Inflammatory macrophage treated with lipopolysaccharide for 1 hour (primary cell): ENCODE measurements at regions not wholly inside any gene's neighbourhood (a gene's known extent, or its start where the extent isn't known, plus 50 kb on each side); places are given as distances from the start of the nearest gene placed in this dataset.
"Not testable (repeated sequence)": the region's sequence is repeated elsewhere in the genome, so short reads cannot be mapped to it uniquely, and the experiment has no call there.

ENCODE experiments used
- DNase-seq, 2 donors: peaks; one replicate each; pipeline ENCODE4 v3.0.0-alpha.2; 2020 to 2022

GRCh38 chr2:88927128-88927527 is 235.7 kb downstream of the RPIA start:
- no peak for DNase-seq

GRCh38 chr2:88930659-88931058 is 239.2 kb downstream of the RPIA start:
- DNase-seq: no peak

- no peak for DNase-seq
Measured at GRCh38 chr2:88932686-88933085, 241.2 kb downstream of the RPIA start.

GRCh38 chr2:88933091-88933490 is 241.6 kb downstream of the RPIA start:
- no peak for DNase-seq

- peak; percentile 49 to 51 for DNase-seq
Measured at GRCh38 chr2:88933980-88934379, 242.5 kb downstream of the RPIA start.

GRCh38 chr2:88941178-88941577 is 249.7 kb downstream of the RPIA start:
- DNase-seq: peak; percentile 13 to 30

- no peak for DNase-seq
Measured at GRCh38 chr2:88942798-88943197, 251.3 kb downstream of the RPIA start.

GRCh38 chr2:88949336-88949735 is 257.9 kb downstream of the RPIA start:
- no peak for DNase-seq

- DNase-seq: no peak
Measured at GRCh38 chr2:88950010-88950409, 258.5 kb downstream of the RPIA start.

- no peak for DNase-seq
Measured at GRCh38 chr2:88955607-88956006, 264.1 kb downstream of the RPIA start.

GRCh38 chr2:88959480-88960204 is 268.2 kb downstream of the RPIA start:
- DNase-seq: no peak

- DNase-seq: not testable (repeated sequence)
Measured at GRCh38 chr2:88961323-88961722, 269.9 kb downstream of the RPIA start.

GRCh38 chr2:88967844-88968243 is 276.4 kb downstream of the RPIA start:
- DNase-seq: no peak

GRCh38 chr2:88978011-88978410 is 286.5 kb downstream of the RPIA start:
- not testable (repeated sequence) for DNase-seq

- not testable (repeated sequence) for DNase-seq
Measured at GRCh38 chr2:88978446-88978845, 287.0 kb downstream of the RPIA start.

- DNase-seq: not testable (repeated sequence)
Measured at GRCh38 chr2:88984079-88984478, 292.6 kb downstream of the RPIA start.

GRCh38 chr2:88986721-88987330 is 295.4 kb downstream of the RPIA start:
- not testable (repeated sequence) for DNase-seq

- DNase-seq: peak; percentile 37 to 72
Measured at GRCh38 chr2:88988617-88989016, 297.1 kb downstream of the RPIA start.

- DNase-seq: not testable (repeated sequence)
Measured at GRCh38 chr2:88992819-88993218, 301.3 kb downstream of the RPIA start.

GRCh38 chr2:88994856-88995255 is 303.4 kb downstream of the RPIA start:
- not testable (repeated sequence) for DNase-seq

- DNase-seq: not testable (repeated sequence)
Measured at GRCh38 chr2:88996588-88996987, 305.1 kb downstream of the RPIA start.

GRCh38 chr2:88999365-88999764 is 307.9 kb downstream of the RPIA start:
- no peak for DNase-seq

GRCh38 chr2:89000235-89000634 is 308.8 kb downstream of the RPIA start:
- DNase-seq: no peak

GRCh38 chr2:89004238-89004637 is 312.8 kb downstream of the RPIA start:
- not testable (repeated sequence) for DNase-seq

GRCh38 chr2:89020566-89020965 is 329.1 kb downstream of the RPIA start:
- DNase-seq: not testable (repeated sequence)
